ENCODE measurements at regions not wholly inside any gene's neighbourhood (a gene's known extent, or its start where the extent isn't known, plus 50 kb on each side); places are given as distances from the start of the nearest gene placed in this dataset.

- Histone ChIP-seq H2AK5ac (ENCODE audit: low read length, severe bottlenecking) (no peak overlapping the region), H4K91ac (ENCODE audit: low read length) (no peak overlapping the region), H3K27ac (ENCODE audit: low read length, poor library complexity, severe bottlenecking) (no peak overlapping the region), H3K18ac (ENCODE audit: low read depth in 1 of 2, low read length in 2 of 2) (no peak overlapping the region), H3K4me1 (ENCODE audit: control insufficient read depth, insufficient read depth, low read depth, low read length) (no peaks in the 10 kb centered on the region), H3K23ac (ENCODE audit: low read length in 2 of 2) (no peak overlapping the region), H3K4ac (ENCODE audit: low read depth in 1 of 2, low read length in 2 of 2) (no peak overlapping the region), H2BK5ac (ENCODE audit: low read depth, low read length, poor library complexity, severe bottlenecking) (no peak overlapping the region), H3K4me3 (ENCODE audit: insufficient read depth in 1 of 2, low read depth in 1 of 2, low read length in 2 of 2) (no peak overlapping the region), H3K27me3 (ENCODE audit: control insufficient read depth in 1 of 2, insufficient read depth in 1 of 2, low read length in 2 of 2) (no peaks in the 10 kb centered on the region), H3K36me3 (ENCODE audit: control insufficient read depth in 1 of 2, insufficient read depth in 2 of 2, low read depth in 1 of 2, low read length in 2 of 2) (no peaks in the 10 kb centered on the region), H4K8ac (ENCODE audit: low read length) (no peak overlapping the region), H2AFZ (ENCODE audit: low read depth, low read length) (no peak overlapping the region), H2BK12ac (ENCODE audit: low read length in 2 of 2) (no peak overlapping the region), H3K4me2 (ENCODE audit: low read length, poor library complexity, severe bottlenecking) (no peak overlapping the region), H2BK15ac (ENCODE audit: low read depth, poor library complexity, severe bottlenecking) (no peak overlapping the region), H3K14ac (ENCODE audit: low read length in 2 of 2) (no peak overlapping the region), H2BK120ac (ENCODE audit: low read depth, low read length) (no peak overlapping the region), H3K9ac (ENCODE audit: low read length) (no peak overlapping the region), H3K9me3 (ENCODE audit: control insufficient read depth, low read length) (peaks cover 17% of the 10 kb centered on the region), H3K79me1 (replicated peaks; ENCODE audit: low read length, poor library complexity, severe bottlenecking) (no peaks in the 10 kb centered on the region)
- DNase-seq: no peak
- no CpG with 5 or more reads among the region's 1 CpG for WGBS
These were observed 1128.6 kb downstream of the SLC16A7 start for GRCh38 chr12:60724475-60724874.

- H2AFZ ChIP-seq (ENCODE audit: low read depth, low read length): no peak overlapping the region
- H3K79me1 ChIP-seq (replicated peaks; ENCODE audit: low read length, poor library complexity, severe bottlenecking): no peaks in the 10 kb centered on the region
- H2BK12ac ChIP-seq (ENCODE audit: low read length in 2 of 2): no peak overlapping the region
- no peak overlapping the region for H3K27ac ChIP-seq (ENCODE audit: low read length, poor library complexity, severe bottlenecking)
- DNase-seq: no peak
- no peak overlapping the region for H3K23ac ChIP-seq (ENCODE audit: low read length in 2 of 2)
- no peak overlapping the region for H3K18ac ChIP-seq (ENCODE audit: low read depth in 1 of 2, low read length in 2 of 2)
- no peak overlapping the region for H2BK5ac ChIP-seq (ENCODE audit: low read depth, low read length, poor library complexity, severe bottlenecking)
- no peaks in the 10 kb centered on the region for H3K36me3 ChIP-seq (ENCODE audit: control insufficient read depth in 1 of 2, insufficient read depth in 2 of 2, low read depth in 1 of 2, low read length in 2 of 2)
- H2BK120ac ChIP-seq (ENCODE audit: low read depth, low read length): no peak overlapping the region
- H3K27me3 ChIP-seq (ENCODE audit: control insufficient read depth in 1 of 2, insufficient read depth in 1 of 2, low read length in 2 of 2): no peaks in the 10 kb centered on the region
- no peaks in the 10 kb centered on the region for H3K4me1 ChIP-seq (ENCODE audit: control insufficient read depth, insufficient read depth, low read depth, low read length)
- H2AK5ac ChIP-seq (ENCODE audit: low read length, severe bottlenecking): no peak overlapping the region
- H2BK15ac ChIP-seq (ENCODE audit: low read depth, poor library complexity, severe bottlenecking): no peak overlapping the region
- no peak overlapping the region for H3K9ac ChIP-seq (ENCODE audit: low read length)
- peaks cover 15% of the 10 kb centered on the region for H3K9me3 ChIP-seq (ENCODE audit: control insufficient read depth, low read length)
- H3K4me3 ChIP-seq (ENCODE audit: insufficient read depth in 1 of 2, low read depth in 1 of 2, low read length in 2 of 2): no peak overlapping the region
- H3K14ac ChIP-seq (ENCODE audit: low read length in 2 of 2): no peak overlapping the region
- H4K8ac ChIP-seq (ENCODE audit: low read length): no peak overlapping the region
- no peak overlapping the region for H3K4ac ChIP-seq (ENCODE audit: low read depth in 1 of 2, low read length in 2 of 2)
- no peak overlapping the region for H3K4me2 ChIP-seq (ENCODE audit: low read length, poor library complexity, severe bottlenecking)
- H4K91ac ChIP-seq (ENCODE audit: low read length): no peak overlapping the region
These were observed 1129.2 kb downstream of the SLC16A7 start for GRCh38 chr12:60724984-60725383.

GRCh38 chr12:60752589-60752988, 1156.8 kb downstream of the SLC16A7 start:
- no peak overlapping the region for H3K23ac ChIP-seq (ENCODE audit: low read length in 2 of 2)
- H2BK5ac ChIP-seq (ENCODE audit: low read depth, low read length, poor library complexity, severe bottlenecking): no peak overlapping the region
- no peak overlapping the region for H3K4me3 ChIP-seq (ENCODE audit: insufficient read depth in 1 of 2, low read depth in 1 of 2, low read length in 2 of 2)
- H2AFZ ChIP-seq (ENCODE audit: low read depth, low read length): no peak overlapping the region
- no peak overlapping the region for H3K4me2 ChIP-seq (ENCODE audit: low read length, poor library complexity, severe bottlenecking)
- H2AK5ac ChIP-seq (ENCODE audit: low read length, severe bottlenecking): no peak overlapping the region
- no peaks in the 10 kb centered on the region for H3K36me3 ChIP-seq (ENCODE audit: control insufficient read depth in 1 of 2, insufficient read depth in 2 of 2, low read depth in 1 of 2, low read length in 2 of 2)
- no peak overlapping the region for H3K14ac ChIP-seq (ENCODE audit: low read length in 2 of 2)
- H3K9me3 ChIP-seq (ENCODE audit: control insufficient read depth, low read length): peaks cover 9% of the 10 kb centered on the region
- H3K79me1 ChIP-seq (replicated peaks; ENCODE audit: low read length, poor library complexity, severe bottlenecking): no peaks in the 10 kb centered on the region
- H3K4me1 ChIP-seq (ENCODE audit: control insufficient read depth, insufficient read depth, low read depth, low read length): no peaks in the 10 kb centered on the region
- H2BK12ac ChIP-seq (ENCODE audit: low read length in 2 of 2): no peak overlapping the region
- no peak overlapping the region for H4K8ac ChIP-seq (ENCODE audit: low read length)
- no peak overlapping the region for H3K4ac ChIP-seq (ENCODE audit: low read depth in 1 of 2, low read length in 2 of 2)
- no peak overlapping the region for H2BK120ac ChIP-seq (ENCODE audit: low read depth, low read length)
- H4K91ac ChIP-seq (ENCODE audit: low read length): no peak overlapping the region
- H3K9ac ChIP-seq (ENCODE audit: low read length): no peak overlapping the region
- no peak overlapping the region for H3K18ac ChIP-seq (ENCODE audit: low read depth in 1 of 2, low read length in 2 of 2)
- H3K27me3 ChIP-seq (ENCODE audit: control insufficient read depth in 1 of 2, insufficient read depth in 1 of 2, low read length in 2 of 2): no peaks in the 10 kb centered on the region
- no CpG with 5 or more reads among the region's 1 CpG for WGBS
- H3K27ac ChIP-seq (ENCODE audit: low read length, poor library complexity, severe bottlenecking): no peak overlapping the region
- no peak overlapping the region for H2BK15ac ChIP-seq (ENCODE audit: low read depth, poor library complexity, severe bottlenecking)
- no peak for DNase-seq

GRCh38 chr12:60758224-60758623, 1162.4 kb downstream of the SLC16A7 start:
- Histone ChIP-seq H2BK12ac (ENCODE audit: low read length in 2 of 2) (no peak overlapping the region), H2BK15ac (ENCODE audit: low read depth, poor library complexity, severe bottlenecking) (no peak overlapping the region), H3K27me3 (ENCODE audit: control insufficient read depth in 1 of 2, insufficient read depth in 1 of 2, low read length in 2 of 2) (no peaks in the 10 kb centered on the region), H3K4me3 (ENCODE audit: insufficient read depth in 1 of 2, low read depth in 1 of 2, low read length in 2 of 2) (no peak overlapping the region), H2BK5ac (ENCODE audit: low read depth, low read length, poor library complexity, severe bottlenecking) (no peak overlapping the region), H2AK5ac (ENCODE audit: low read length, severe bottlenecking) (no peak overlapping the region), H2AFZ (ENCODE audit: low read depth, low read length) (no peak overlapping the region), H3K79me1 (replicated peaks; ENCODE audit: low read length, poor library complexity, severe bottlenecking) (no peaks in the 10 kb centered on the region), H3K36me3 (ENCODE audit: control insufficient read depth in 1 of 2, insufficient read depth in 2 of 2, low read depth in 1 of 2, low read length in 2 of 2) (no peaks in the 10 kb centered on the region), H3K9me3 (ENCODE audit: control insufficient read depth, low read length) (peaks cover 12% of the 10 kb centered on the region), H4K91ac (ENCODE audit: low read length) (no peak overlapping the region), H2BK120ac (ENCODE audit: low read depth, low read length) (no peak overlapping the region), H4K8ac (ENCODE audit: low read length) (no peak overlapping the region), H3K27ac (ENCODE audit: low read length, poor library complexity, severe bottlenecking) (no peak overlapping the region), H3K23ac (ENCODE audit: low read length in 2 of 2) (no peak overlapping the region), H3K4me2 (ENCODE audit: low read length, poor library complexity, severe bottlenecking) (no peak overlapping the region), H3K4me1 (ENCODE audit: control insufficient read depth, insufficient read depth, low read depth, low read length) (no peaks in the 10 kb centered on the region), H3K14ac (ENCODE audit: low read length in 2 of 2) (no peak overlapping the region), H3K18ac (ENCODE audit: low read depth in 1 of 2, low read length in 2 of 2) (no peak overlapping the region), H3K9ac (ENCODE audit: low read length) (no peak overlapping the region), H3K4ac (ENCODE audit: low read depth in 1 of 2, low read length in 2 of 2) (no peak overlapping the region)
- DNase-seq: no peak
- WGBS: no CpG with 5 or more reads among the region's 1 CpG

Measured in mesenchymal stem cell (in vitro differentiated cells and primary cell).